HG02885 (cell line): ENCODE measurements at regions not wholly inside any gene's neighbourhood (a gene's known extent, or its start where the extent isn't known, plus 50 kb on each side); places are given as distances from the start of the nearest gene placed in this dataset.
"Not testable (repeated sequence)": the region's sequence is repeated elsewhere in the genome, so short reads cannot be mapped to it uniquely, and the experiment has no call there.

Experiments used
- ATAC-seq: cut with Tn5 transposase; IDR thresholded peaks from one replicate; pipeline ENCODE4 v1.9.1; 2021; ENCODE audit warnings: mild to moderate bottlenecking; ENCODE audit not compliant: unreplicated experiment, poor library complexity

DNA sequence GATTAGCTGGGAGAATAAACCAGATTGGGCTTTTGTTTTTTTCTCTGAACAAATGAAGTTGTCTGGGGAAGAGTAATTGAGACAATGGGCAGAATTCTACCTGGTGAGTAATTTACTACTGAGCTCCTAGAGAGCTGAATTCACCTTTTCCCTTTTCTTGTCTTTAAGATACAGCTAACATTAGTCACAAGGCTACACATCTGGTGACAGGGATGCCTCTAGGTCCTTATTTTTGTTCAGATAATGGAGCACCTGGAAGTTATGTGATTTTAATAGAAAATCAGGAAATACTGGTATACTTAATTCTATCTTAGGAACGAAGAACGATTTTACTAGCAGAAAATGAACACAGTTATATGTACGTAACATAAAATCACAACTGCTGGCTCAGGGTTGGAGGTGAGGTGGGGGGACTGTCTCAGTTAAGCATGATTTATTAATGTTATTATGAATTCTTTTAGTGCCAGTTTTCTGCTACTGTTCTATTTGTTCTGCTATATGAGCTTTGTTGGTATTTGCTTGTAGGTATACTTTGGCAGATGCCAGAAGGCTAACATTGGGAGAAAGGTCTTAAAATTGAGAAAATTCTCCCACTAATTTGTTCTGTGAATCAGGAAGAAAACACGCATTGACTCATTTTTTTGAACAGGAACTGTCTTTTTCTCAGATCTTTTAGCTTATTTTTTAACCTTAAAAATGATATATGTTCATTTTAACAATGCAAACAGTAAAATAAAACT is 482.7 kb upstream of the RGS6 start:
- no peak for ATAC-seq

DNA sequence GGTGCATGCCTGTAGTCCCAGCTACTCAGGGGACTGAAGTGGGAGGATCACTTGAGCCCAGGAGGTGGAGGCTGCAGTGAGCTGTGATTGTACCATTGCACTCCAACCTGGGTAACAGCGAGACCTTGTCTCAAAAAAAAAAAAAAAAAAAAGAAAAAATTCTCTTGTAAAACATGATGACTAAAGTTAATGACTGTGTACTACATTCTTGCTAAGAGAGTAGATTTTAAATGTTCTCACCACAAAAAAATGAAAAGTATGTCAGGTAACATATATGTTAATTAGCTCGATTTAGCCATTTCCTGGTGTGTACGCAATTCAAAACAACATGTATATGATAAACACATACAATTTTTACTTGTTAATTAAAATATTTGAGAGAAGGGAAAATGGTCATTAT is 480.7 kb upstream of the RGS6 start:
- no peak for ATAC-seq

DNA sequence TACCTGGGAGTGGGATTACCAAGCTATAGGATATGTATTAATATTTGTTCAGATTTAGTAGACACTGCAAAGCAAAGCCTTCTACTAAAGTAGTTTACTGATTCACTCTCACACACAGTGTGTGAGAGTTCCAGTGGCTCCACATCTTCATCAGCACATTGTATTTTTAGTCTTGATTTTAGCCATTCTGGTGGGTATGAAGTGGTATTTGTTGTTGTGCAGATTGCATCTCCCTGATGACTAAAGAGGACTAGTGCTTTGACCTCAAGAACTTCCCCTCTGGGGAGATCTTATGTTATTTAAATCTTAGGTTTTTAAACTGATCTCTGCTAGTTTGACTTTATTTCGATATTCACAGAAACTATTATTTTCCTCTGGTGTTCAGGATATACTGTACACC is 479.7 kb upstream of the RGS6 start:
- no peak for ATAC-seq

DNA sequence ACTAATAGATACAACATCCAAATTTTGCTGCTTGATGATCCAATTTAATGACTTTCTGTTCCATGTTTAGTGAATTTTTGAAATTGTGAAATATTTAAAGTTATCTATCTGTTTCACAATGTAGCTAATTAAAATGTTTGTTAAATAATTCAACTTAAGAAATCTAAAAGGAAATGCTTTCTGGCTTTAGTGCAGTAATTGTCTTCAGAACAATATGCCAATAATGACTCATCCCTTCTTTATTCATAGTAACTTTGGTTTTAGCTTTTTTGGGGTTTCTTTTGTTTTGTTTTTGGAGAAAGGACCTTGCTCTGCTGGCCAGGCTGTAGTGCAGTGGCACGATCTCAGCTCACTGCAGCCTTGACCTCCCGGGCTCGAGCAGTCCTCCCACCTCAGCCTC is 479.2 kb upstream of the RGS6 start:
- ATAC-seq, result no peak

DNA sequence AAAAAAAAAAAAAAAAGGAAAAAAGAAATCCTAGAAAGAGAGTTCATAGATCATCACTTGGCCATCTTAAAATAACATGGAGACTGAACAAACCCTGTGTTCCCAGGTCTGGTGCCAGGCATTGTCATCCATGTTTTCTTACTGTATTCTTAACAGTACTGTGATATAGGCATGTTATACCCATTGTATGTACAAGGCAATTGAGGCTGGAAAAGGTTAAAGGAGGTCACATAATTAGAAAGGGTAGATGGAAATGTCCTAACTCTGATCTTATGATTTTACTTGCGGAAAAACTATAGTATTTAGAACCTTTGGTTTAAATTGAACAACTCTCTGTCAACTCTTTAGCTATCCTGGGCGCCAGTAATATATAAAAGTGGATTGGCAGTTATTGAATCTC is 478.2 kb upstream of the RGS6 start:
- ATAC-seq, result no peak

DNA sequence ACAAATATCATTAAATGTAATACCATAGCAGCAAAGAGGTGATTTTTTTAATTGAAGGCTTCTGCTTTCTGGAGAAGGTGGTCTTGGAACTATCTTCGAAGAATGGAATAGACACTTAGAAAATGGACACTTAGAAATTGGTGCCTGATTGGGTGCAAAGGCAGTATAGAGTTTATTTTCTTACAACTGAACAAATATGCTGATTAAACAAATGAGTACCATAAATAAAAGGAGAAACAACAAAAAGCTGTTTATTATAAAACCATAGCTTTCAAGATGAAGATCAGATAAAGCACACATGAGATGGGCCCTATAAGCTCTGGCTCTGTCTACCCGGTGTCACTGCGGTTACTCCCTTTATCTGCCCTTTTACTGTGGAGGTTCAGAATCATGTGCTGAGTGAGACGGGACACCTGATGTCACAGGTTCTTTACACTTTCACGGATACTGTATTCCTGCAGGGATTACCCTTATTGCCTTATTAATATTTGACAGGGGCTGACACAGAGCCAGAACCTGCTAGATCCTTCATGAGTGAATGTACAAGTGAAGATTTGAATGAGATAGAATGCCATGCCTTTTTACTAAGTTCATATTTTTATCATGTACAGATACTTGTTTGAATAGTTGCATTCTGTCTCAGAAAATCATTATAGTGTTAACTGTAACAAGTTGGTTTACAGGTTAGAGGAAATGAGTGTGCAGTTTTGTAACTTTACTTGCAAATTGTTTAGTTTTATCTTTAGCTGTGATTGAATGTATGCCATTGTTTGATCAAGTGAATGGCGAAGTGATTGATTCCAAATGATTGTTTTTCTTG is 477.5 kb upstream of the RGS6 start:
- ATAC-seq, result no peak

DNA sequence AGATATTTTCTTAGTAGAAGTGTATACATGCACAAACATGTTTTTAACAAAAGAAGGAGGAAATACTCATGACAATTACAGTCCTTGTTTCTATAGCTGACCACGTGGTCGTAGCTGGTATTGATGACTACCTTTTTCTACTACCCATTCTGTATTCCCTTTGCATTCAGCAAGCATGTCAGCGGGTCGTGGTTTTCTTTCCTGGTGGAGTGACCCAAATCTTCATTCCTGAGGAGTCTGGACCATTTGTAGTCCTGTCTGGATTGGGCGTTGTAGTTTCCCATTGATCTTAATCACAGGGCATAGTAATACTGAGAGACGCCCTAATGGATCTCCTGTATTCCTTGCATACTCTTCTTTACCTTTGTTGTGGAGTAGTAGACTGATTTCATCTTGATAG is 472.1 kb upstream of the RGS6 start:
- no peak for ATAC-seq

DNA sequence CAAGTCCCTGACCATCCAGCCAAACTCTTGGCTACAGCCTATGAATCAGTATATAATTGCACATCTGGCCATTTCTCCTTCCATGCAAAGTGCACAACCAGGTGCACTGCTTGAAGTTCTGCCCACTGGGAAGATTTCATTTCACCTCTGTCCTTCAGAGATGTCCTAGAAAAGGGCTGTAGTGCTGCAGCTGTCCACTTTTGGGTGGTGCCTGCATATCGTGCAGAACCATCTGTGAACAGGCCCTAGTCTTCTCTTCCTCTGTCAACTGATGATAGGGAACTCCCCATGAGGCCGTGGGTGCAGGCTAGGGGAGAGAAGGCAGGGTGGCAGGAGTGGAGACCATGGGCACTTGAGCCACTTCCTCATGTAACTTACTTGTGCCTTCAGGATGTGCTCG is 470.6 kb upstream of the RGS6 start:
- ATAC-seq, result not testable (repeated sequence)

DNA sequence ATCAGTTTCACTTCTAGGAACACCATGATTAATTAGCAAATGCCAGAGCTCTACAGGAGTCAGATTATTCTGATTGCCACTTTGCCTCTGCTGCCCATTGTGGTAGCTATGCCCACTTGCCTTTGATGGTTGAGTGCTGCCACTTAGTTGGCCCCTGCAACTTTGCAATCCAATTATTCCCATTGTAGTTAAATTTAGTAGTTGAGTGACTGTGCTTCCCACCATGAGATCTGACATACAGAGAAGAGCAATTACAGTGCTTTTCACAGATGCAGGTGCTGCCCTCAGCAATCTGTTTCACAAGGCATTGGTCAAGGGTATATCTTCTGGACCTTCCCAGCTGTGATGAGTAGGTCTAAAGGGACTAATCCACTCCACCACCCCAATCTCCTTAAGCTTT is 468.4 kb upstream of the RGS6 start:
- ATAC-seq, result no peak

DNA sequence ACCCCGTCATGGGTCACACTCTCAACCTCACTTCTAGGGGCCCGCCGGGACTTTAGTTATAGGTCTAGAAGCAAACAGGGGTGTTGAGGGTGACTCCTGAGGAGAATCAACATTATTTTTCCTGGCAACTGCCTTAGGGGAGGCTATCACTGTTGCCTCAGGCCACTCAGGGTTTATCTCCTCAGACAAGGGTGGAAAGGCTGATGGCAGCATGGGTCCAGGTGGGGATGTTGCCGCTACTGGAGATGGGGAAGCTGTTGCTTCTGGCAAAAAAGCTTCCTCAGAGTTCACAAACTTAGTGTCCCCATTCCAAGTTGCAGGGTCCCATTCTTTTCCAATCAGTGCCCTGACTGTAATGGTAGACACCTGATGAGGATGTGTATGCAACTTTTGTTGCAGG is 467.4 kb upstream of the RGS6 start:
- ATAC-seq, result no peak

DNA sequence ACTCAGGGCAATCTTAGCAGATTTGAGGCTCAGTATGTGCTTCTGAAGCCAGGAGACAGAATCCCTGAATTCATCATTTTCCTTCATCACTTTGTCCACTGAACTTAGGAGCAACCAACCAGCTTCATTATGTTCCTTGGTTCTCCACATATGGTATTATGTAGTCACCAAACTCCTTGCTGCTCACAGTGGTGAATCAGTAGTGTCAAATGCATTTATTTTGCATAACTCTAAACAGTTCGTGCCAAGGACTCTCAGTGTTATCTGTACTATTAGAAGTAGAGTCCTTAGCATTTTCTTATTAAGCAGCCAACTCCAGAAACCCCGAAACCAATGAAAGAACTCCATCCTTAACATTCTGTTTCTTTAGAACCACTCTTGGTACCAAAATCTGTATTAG is 466.9 kb upstream of the RGS6 start:
- ATAC-seq, result no peak

DNA sequence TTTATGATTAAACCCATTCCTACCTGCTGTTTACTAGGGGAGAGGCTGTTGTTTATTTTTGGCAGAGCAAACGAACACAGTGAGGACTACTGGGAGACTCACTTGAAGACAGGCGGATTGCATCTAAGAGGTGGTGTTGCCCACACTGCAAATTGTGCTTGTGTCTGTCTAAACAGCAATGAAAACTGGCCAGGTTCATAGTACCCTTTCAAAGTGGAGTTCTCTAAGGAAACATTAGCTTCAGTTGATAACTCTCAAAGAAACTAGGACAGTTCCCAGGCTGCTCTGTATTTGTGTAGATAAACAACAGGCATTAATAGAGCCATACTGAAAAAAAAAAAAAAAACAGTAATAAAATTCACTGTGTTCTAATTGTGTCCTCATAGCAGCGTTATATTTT is 466.0 kb upstream of the RGS6 start:
- no peak for ATAC-seq

DNA sequence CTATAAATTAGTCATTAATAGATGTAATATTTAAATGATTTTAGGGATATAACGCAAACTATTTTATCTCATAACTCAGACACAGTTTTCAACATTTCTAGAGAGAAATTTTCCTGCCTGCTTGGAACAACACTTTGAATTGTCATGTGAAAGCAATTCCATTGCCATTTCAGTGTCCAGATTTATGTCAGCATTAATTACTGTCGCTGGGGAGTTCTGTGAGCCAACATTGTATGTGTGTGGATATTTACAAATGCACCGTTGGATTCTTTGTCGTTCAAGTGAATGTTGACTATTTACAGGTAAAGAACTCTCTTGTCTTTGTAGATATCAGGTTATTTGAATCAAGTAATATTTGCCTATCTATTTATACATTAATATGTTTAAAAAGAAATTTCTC is 465.3 kb upstream of the RGS6 start:
- ATAC-seq, result no peak

DNA sequence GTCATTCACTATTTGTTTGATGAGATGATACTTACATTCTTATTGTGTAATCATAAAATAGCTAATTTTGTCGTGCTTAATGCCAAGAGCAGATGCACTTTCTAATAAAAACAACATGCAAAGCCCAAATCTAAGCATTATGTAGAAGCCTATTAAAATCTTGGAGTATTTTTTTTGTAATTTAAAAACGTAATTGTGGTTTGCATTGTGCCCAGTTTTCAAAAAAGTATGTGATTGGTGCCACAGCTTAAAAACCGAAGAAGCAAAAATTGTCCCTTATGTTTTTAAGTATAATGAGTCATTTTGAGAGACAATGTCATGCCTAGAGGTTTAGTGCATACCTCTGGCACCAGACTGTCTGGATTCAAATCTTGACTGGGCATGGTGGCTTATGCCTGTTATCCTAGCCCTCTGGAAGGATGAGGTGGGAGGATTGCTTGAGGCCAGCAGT is 464.8 kb upstream of the RGS6 start:
- ATAC-seq, result no peak

DNA sequence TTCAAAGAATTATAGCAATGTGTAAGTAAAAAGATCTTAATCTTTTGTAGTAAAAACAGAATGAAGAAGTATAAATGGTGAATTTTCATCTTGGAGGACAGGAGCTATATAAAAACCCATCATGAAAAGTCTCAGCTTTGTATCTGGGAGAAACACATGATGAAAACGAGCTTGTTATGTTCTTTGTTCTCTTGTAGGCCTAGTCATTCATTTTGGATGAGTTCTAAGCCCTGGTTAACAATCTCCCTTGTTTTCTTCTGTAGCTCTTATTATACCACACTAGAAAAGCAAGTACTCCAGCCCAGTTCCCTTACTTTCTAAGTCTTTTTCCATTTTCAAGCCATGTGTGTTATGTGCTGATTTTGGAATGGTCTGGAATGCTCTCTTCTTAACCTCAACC is 463.5 kb upstream of the RGS6 start:
- no peak for ATAC-seq

DNA sequence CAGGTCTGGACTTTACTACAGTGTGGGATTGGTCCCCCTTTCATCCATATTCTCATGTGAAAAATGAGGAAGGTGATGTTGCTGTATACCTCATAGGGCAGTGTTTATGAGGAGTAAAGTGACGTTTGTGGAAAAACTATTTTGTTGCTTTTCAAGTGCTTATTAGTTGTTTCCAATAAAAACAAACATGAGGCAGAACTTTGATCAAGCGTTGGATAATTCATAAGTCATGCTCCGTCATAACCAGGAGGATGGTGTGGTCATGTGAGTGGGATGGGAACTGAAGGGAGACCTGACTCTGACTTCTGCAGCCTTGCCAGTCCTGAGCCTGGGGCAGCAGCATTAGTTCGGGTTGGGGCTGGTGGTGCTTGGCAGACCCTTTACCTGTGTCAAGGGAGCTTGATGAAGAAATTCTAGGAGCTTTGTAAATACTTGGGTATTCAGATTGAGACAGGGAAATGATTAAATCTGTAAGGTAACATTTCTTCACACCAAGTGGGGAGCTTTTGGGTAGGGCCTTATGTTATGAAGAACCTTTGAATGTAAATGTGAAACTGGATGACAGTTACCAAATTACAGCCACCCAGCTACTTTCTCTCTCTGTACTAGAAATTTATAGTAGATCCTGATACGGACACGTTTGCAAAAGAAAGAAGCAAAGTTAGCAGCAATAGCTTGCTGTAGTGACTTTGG is 462.4 kb upstream of the RGS6 start:
- no peak for ATAC-seq

DNA sequence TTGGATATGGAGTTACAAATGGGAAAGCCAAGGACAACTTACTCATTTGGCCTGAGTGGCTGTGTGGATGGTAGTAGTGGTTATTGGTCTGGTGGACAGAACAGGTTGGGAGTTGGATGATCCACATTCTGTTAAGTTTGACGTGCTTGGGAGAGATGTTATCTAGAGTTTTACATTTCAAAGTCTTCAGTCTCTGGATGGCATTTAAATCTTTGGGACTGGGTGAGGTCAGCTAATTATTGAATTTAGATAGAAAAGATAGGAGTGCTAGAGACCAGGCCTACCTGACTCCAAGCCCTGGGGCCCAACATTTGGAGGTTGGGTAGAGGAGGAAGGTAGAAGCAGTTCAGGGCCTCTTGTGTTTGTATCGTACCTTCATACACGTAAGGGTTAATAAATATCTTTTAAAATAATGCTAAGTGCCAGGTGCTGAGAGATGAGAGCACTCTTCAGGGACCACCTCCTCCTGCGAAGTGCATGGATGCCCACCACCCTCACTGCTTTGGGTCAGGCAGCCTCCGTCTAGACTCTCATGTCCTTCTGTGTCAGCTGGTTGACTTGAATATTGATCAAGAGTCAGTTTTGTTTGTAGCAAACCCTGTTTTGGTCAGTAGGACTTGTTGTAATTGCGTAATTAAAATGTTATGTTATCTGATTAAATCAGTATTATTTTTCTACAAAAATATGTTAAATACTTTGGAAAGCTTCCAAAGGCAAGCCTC is 460.4 kb upstream of the RGS6 start:
- no peak for ATAC-seq

DNA sequence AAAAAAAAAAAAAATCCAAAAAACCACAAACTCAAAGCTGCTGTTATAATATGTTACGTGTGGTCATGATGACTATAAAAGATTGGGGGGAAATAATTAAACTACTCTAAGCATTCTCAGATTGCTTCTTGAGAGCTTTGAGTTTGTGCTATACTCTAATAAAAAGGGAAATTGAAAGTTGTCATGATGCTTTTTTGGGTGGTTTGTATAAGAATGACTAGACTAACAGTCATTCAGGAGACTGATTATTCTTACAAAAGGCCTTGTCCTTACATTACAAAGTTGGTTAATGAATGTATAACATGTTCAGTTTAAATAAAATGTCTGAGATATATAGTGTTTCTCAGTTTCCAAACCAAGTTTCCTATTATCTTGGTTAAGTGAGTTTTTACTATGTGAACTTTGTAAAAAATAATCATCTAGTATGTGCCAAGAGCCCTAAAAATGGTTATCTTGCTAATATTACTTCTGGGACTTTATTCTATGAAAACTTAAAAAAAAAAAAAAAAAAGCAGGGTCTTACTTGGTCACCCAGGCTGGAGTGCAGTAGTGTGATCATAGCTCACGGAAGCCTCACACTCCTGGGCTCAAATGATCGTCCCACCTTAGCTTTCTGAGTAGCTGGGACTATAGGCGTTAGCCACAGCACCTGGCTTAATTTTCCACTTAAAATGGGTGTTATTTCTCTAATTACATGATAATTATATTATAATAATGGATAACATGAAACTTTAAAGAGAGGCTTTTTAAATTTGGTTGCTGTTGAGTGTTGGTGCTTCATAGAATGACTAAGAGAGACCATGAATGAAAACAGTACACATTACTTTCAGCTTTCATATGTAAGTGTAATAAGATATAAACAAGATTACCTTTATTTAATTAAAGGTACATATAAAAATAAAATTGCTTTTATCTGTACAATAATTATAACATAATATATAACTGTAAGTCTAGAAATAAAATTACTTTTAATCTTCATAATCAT is 459.6 kb upstream of the RGS6 start:
- ATAC-seq, result peak; percentile 69

DNA sequence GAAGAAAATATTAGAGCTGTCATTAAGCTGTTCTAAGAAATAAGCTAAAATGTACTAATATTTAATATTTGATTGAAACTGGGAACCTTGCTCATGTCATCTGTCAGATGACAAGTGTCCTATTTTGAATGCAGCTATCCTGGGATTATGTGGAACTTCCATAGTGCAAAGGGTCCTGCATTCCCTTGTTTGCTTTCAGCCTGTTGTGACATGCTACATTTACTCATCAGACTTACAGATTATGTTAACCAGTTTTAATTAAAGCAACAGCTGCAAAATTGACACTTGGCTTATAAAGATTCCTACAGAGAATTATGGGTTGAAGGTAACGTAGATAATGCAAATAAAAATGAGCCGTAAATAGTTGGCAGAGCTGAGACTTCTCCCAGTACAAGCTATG is 458.4 kb upstream of the RGS6 start:
- ATAC-seq, result no peak
